ENCODE measurements at regions not wholly inside any gene's neighbourhood (a gene's known extent, or its start where the extent isn't known, plus 50 kb on each side); places are given as distances from the start of the nearest gene placed in this dataset.
"Not testable (repeated sequence)": the region's sequence is repeated elsewhere in the genome, so short reads cannot be mapped to it uniquely, and the experiment has no call there.

DNA sequence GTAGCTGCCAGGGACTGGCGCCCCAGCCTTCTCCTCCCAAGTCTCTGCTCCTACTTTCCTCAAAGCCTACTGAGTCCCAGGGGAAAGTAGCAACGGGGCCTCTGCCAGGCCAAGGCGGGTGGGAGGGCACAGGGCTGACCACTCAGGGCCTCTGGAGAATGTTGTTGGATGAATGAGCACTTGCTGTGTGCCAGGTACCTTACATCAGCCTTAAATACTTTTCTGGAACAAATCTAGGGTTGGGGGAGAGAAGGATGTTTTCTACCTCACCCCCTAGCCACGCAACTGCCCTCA lies 119.3 kb upstream of the ZBTB40 start:
- DNase-seq (ENCODE audit: low spot score) = no peak

DNA sequence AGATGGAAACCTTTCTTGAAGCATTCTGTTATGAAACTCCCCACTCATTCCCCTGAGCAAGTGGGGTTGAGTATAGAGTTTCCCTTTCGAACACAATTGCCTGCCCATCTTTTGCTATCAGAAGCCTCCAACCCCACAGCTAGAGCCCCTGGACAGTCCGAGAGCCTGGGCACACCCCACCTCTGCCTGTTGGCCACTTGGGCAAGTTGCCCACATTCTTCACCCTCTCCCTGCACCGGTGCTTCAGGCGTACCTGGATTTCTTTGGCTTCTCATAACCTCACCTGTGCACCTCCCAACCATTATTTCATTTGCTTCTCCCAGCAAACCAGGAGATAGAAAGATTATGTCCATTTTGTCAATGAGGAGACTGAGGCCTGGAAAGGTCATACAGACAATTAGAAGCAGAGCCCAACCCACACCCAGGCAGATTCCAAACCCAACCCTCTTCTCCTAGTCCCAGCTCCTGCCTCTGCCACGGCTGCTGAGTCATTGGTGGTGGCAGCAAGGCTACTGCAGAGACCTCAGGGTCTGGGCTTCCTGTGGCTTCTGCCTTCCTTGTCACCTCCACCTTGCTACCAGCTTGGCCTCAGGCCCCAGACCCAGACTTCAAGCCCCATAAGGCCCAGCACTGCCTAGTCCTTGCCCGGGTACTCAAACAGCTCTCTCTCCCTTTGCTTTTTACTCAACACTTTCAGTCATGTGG lies 118.7 kb upstream of the ZBTB40 start:
- DNase-seq (ENCODE audit: low spot score) = no peak

DNA sequence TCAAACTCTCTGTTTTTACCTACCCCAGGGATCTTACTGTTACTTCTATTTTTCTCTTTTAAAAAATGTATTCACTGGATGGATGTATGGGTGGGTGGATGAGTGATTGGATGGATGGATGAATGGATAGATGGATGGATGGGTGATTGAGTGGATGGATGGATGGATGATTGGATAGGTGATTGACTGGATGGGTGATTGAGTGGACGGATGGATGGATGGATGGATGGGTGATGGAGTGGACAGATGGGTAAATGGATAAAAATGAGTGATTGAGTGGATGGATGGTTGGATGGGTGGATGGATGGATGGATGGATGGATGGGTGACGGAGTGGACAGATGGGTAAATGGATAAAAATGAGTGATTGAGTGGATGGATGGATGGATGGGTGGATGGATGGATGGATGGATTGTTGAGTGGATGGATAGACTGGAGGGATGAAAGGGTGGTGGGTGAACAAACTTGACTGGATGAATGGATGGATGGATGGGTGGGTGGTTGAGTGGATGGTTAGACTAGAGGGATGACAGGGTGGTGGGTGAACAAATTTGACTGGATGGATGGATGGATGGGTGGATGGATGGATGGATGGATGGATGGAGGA lies 118.0 kb upstream of the ZBTB40 start:
- no peak for DNase-seq (ENCODE audit: low spot score)

DNA sequence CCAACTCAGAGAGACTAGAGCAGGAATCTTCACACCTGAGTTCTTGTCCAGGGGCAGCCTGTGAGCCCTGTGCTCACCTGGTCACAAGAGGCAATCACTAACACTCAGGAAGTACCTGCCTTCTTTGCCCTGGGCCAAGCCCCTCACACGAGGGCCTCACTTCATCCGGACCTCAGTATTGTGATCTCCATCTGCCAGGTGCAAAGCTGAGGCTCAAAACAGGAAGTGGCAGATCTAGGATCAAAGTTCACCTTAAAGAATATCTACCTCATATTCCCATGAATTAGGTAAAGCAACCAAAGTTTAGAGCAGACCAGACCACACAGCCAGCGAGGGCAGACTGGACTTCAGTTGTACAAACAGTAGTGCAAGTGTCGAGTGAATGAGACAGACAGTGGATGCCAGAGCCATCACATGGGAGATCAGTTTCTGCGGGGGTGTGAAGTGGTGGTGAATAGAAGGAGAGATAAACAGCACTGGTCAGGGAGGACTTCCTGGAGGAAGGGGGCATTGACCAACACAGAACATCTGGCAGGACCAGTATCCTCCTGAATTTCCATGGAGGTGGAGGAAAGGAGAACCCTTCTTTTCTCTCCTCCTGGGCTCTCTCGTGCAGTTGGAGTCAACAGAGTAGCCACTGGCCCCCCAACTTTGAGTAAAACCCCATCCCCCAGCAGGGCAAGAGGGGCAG lies 116.6 kb upstream of the ZBTB40 start:
- DNase-seq (ENCODE audit: low spot score) = no peak

DNA sequence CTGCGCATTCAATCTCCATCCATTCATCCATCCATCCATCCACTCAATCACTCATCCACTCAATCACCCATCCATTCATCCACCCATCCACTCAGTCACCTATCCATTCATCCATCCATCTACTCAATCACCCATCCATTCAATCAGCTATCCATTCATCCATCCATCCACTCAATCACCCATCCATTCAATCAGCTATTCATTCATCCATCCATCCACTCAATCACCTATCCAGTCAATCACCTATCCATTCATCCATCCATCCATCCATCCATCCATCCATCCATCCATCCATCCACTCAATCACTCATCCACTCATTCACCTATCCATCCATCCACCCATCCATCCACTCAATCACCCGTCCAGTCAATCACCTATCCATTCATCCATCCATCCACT lies 115.4 kb upstream of the ZBTB40 start:
- not testable (repeated sequence) for DNase-seq (ENCODE audit: low spot score)

DNA sequence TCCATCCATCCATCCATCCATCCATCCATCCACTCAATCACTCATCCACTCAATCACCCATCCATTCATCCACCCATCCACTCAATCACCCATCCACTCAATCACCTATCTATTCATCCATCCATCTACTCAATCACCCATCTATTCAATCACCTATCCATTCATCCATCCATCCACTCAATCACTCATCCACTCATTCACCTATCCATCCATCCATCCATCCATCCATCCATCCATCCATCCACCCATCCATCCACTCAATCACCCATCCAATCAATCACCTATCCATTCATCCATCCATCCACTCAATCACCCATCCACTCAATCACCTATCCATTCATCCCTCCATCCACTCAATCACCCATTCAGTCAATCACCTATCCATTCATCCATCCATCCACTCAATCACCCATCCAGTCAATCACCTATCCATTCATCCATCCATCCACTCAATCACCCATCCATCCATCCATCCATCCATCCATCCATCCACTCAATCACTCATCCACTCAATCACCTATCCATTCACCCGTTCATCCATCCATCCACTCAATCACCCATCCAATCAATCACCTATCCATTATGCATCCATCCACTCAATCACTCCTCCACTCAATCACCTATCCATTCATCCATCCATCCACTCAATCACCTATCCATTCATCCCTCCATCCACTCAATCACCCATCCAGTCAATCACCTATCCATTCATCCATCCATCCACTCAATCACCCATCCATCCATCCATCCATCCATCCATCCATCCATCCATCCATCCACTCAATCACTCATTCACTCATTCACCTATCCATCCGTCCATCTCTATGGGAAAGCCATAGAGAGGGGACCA lies 114.7 kb upstream of the ZBTB40 start:
- DNase-seq (ENCODE audit: low spot score) = not testable (repeated sequence)

DNA sequence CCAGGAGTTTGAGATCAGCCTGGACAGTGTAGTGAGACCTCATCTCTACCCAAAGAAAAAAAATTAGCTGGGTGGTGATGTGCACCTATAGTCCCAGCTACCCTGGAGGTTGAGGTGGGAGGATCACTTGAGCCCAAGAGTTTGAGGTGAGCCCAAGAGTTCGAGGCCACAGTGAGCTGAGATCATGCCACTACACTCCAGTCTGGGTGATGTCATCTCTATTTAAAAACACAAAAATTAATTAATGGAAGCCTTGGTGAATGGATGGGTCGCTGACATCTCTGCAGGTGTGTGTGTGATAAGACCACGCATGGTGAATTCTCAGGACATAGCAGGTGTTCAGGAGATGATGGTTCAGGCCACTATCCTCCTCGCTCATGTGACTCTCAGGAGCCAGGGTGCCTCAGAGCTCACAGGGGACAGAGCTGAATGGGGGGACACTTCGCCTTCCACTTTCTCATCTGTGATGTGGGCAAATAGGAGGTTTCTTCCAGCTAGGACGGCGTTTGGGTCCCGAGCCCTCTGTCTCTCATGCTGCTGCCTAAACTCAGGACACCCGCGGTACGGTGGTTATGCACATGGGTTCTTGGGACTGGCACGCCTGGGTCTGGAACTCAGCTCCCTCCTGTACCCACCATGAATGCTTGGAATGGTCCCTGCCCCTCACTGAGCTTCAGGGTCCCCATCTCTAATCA lies 113.4 kb upstream of the ZBTB40 start:
- DNase-seq (ENCODE audit: low spot score) = no peak

DNA sequence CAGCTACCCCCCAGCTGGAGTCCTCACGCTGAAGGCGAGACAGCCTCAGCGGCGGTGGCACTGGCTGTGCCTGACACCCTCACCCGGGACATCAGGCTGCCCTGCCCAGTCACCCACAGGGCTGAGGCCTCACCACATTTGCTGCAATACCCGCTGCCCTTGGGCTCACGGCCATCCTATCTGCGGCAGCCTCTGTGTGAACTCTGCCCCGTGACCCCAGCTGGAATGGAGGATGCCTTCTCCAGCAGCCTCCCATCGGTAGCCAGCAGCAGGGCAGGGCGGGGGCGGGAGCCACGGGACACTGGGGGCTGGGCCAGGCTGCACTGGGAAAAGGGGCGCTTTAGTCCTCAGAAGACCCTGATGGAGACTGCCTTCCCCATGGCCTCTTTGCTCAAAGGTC lies 112.4 kb upstream of the ZBTB40 start:
- no peak for DNase-seq (ENCODE audit: low spot score)

DNA sequence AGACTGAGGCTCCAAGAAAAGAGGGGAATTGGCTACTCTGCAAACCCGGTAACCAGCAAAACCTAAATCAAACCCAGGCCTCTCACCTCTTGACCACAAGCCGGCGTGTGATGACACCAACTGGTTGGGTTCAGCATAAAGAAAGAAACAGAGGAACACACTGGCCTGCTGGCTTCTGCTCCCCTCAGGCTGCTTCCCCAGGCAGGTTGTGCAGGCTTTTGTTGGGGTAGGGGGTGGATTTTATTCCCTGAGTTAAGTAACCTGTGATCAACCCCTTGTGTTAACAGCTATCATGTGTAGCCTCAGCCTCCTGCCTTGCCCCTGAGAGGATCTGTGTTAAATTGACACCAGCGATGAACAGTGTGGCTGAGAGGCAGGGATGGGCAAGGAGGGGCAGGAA lies 111.6 kb upstream of the ZBTB40 start:
- no peak for DNase-seq (ENCODE audit: low spot score)

DNA sequence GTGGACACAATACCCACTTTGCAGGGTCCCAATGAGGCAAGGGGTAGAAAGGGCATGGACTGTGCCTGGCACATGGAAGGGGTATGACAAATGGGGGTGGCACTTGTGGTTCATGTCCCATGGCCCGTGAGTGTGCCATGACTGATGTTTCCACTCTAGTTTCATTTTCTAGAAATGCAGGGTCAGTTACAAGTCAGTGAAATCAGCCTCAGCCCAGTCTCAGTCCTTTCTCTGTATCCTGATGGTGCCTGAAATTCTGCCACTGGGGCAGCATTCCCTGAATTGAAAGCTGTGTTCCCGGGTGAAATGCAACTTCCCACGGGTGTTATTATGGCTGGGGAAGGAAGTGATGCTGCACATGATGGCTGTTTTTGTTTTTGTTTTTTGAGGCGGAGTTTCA lies 110.8 kb upstream of the ZBTB40 start:
- no peak for DNase-seq (ENCODE audit: low spot score)

DNA sequence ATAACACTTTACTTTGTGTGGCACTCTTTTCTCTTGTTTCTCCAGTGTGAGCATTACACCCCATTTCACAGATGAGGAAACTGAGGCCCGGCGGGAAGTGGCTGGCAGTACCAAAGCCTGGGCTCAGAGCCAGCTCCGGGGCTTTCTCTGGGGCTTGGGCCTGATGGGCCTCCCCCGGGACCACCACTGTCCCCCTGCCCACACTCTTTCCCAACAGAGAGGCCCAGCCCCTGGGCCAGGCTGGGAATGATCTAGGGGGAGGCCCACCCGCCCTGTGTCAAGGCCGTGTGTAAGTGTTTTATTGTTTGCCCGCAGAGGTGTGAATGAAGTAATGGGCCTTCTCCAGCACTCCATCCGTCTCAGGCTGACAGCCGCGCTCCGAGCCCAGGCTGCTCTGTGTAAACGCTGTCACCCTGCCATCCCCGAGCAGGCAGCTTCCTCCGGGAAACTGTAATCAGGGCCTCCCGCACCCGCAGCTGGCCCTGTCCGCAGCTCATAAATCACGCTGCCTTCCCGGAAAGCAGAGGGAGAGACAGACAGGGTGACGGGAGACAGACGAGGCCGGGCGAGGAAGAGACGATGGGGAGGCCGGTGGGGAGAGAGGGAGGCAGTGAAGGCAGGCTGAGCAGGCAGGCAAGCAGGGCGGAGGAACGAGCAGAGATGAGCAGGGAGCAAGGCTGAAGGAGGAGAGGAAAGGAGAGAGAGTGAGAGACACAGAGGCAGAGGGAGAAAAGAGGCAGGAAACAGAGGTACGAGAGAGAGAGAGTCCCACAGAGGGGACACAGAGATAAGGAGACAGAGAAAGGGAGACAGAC lies 109.7 kb upstream of the ZBTB40 start:
- no peak for DNase-seq (ENCODE audit: low spot score)

DNA sequence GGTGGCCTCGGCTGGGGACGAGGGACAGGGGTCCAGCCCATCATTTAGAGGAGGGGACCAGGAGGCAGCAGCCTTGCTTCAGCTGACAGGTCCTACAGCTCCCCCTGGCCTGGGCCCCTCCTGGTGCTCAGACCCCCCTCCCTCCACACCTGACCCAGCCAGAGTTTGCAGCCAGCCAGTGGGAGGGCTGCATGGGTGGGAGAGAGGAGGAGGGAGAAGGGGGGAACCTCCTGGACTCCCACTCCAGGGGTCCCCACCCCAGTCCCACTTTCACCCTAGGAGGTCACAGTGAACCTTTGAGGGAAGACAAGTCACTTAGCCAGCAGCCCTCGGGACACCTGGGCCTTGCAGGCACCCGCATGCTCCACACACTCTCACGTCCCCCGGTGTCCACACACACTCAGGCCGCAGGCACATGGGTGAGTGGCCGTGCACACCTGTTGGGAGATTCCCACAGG lies 108.9 kb upstream of the ZBTB40 start:
- DNase-seq (ENCODE audit: low spot score) = no peak

DNA sequence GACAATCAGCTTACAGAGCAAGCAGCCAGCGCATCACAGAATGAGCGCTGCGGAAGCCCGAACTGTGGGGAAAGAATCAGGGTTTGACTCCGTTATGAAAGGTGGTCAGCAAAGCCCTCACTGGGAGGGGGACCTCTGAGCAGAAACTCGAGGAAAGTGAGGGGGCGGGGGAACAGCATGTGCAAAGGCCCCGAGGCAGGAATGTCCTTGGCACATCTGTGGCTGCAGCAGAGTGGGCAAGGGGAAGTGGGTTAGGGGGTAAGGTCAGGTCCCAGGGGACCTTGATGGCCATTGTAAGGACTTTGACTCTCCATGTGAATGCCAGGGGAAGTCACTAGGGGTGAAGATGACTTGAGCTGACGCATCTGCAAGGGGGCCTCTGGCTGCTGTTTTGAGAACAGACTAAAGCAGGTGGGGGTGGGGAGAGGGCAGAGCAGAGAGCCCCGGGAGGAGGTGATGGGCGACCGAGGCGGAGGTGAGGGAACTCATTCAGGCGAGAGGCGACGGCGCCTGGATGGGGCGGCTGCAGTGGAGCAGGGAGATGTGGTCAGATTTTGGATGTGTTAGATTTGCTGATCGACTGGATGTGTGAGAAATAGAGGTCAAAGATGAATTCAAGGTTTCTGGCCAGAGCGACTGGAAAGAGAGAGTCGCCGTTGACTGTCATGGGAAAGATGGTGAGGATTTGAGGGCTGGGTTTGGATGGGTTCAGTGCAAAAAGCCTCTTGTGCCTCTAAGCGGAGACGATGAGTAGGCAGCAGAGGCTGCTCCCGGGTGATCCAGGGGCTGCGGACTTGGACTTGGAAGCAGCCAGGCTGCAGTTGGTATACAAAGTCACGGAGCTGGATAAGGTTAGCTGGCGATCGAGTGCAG lies 108.0 kb upstream of the ZBTB40 start:
- no peak for DNase-seq (ENCODE audit: low spot score)

DNA sequence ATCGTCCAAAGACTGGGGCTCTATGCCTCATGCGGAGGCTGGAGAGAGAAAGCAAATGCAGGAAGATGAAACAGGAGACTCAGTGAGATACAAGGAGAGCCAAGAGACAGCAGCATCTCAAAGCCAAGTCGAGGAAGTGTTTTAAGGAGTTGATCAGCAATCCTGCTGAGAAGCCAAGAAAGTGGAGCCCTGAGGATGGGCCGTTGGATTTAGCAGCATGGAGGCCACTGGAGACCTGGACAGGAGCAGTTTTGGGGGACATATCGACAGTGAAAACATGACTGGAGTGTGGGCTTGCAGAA lies 107.4 kb upstream of the ZBTB40 start:
- no peak for DNase-seq (ENCODE audit: low spot score)

DNA sequence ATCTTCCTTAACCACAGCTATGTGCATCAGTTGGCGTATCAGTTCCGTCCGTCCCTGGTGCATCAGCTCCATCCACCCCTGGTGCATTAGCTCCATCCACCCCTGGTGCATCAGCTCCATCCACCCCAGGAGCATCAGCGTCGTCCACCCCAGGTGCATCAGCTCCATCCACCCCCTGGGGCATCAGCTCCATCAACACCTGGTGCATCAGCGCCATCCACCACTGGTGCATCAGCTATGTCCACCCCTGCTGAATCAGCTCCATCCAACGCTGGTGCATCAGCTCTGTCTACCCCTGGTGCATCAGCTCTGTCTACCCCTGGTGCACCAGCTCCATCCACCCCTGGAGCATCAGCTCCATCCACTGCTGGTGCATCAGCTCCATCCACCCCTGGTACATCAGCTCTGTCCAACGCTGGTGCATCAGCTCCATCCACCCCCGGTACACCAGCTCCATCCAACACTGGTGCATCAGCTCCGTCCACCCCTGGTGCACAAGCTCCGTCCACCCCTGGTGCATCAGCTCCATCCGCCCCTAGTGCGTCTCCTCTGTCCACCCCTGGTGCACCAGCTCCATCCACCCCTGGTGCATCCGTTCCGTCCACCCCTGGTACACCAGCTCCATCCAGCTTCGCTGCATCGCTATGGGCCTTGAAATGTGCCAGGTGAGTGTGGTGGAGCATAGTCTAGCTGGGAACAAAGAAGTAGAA lies 106.6 kb upstream of the ZBTB40 start:
- DNase-seq (ENCODE audit: low spot score) = no peak

DNA sequence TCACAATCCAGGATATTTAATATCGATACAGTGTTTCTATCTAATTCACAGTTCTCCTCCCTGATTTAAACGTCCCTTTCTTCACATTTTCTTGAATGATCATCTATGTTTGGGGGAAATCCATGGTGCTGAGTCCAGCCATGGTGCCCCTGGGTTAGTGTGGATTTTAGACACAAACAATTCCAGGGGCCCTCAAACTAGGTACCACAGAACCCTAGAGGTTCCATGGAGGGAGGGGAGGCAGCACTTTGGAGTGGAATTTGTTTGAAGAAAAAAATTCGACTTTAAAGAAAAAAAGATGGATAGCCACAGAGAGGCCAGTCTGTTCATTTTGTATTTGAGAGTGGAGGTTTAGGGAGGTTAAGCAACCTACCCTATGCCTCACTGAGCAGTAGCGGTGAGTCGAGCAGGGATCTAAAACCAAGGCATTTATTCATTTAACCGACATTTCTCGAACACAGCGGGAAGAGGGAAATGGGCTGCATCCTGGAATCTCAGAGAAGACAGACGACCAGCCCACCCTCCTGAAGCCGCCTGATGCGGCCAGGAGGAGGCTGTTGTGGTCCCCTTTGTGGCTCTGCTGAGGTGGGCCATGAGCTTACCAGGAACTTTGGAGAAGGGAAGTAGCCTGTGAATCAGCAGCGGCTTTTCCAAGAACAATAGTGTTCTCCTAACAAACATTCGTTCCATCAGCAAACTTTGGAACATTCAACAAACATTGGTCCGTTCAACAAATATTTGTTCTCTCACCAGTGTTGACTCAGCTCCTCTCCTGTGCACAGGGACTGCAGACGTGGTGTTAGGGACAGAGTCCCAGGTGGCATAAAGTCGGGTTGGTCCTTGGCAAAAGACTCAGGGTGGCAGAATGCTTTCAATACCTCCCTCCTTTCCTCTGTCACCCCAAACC lies 103.5 kb upstream of the ZBTB40 start:
- no peak for DNase-seq (ENCODE audit: low spot score)

DNA sequence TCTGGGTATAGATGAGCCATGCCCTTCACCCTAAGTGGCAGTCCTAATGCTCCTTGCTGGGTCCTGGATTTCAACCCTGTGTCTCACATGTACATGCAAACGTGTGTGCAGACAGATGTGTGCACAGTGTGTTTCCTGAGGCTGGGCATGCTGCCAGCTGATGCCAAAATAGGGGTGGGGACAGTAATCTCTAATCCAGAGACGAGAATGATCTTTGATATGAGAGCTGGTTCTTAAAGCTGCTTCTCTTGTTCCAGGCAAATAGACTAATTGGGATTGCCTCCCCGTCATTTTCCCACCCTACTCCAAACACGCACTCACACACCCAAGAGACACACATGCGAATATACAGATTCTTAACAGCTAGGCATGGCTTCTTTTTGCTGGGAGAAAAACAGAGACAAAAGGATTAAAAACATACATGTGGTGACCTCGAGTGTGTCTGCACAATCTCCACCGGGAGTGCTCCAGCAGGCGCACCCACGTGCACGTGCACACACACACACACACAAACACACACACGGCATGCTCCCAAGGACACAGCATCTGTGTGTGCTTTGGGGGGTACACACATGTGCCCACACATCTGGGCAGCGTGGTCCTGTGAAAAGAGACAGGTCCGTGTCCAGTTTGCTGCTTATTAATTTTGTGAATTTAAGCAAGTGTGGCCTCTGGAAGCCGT lies 102.1 kb upstream of the ZBTB40 start:
- no peak for DNase-seq (ENCODE audit: low spot score)

Data from CD4-positive, alpha-beta T cell treated with Interleukin-6 at 100 ng/mL for 8 hours (primary cell).